B cell (primary cell): ENCODE measurements at regions not wholly inside any gene's neighbourhood (a gene's known extent, or its start where the extent isn't known, plus 50 kb on each side); places are given as distances from the start of the nearest gene placed in this dataset.

ENCODE experiments used
- ATAC-seq: fragments of 200-7000 bp; cut with Tn5 transposase; one replicate; pipeline ENCODE4 v1.10.0; 2021; ENCODE audit warnings: low read depth, mild to moderate bottlenecking, moderate number of reproducible peaks, moderate library complexity
- CTCF ChIA-PET: fragments of 350-600 bp; sonication (Branson Sonifier 250); formaldehyde crosslinking; loops from one replicate; lab custom pipeline; 2021; ENCODE audit warnings: antibody characterized with exemption, inconsistent platforms; lab: Charles Lee
- POLR2A ChIA-PET: fragments of 350-600 bp; sonication (Branson Sonifier 250); formaldehyde crosslinking; loops from one replicate; lab custom pipeline; 2021; ENCODE audit warnings: antibody characterized with exemption; lab: Charles Lee
- DNase-seq: peaks from one replicate; pipeline ENCODE4 v3.0.0; 2013
- H2AFZ ChIP-seq: 2 replicates; pipeline ENCODE4 v1.6.1; 2012; ENCODE audit warnings: mild to moderate bottlenecking, low read depth, low read length; ENCODE audit not compliant: insufficient read depth, poor library complexity, severe bottlenecking
- H3K27ac ChIP-seq, 2 donors: 1 replicate in 1 of 2; 2 replicates in 1 of 2; pipeline ENCODE4 v1.5.1; 2012 to 2013; ENCODE audit warnings: low read length in 2 of 2, mild to moderate bottlenecking in 2 of 2, moderate library complexity in 1 of 2
- H3K27me3 ChIP-seq, 4 experiments: fragments of 200-600 bp in 1 of 4; sonication (generic) in 1 of 4; replicated peaks in 1 of 4; 1 replicate in 2 of 4; 2 replicates in 2 of 4; pipeline versions ENCODE4 v1.6.1 to v1.7.0; 2013 to 2016; ENCODE audit warnings: low read length in 3 of 4, mild to moderate bottlenecking in 2 of 4, mixed read lengths in 1 of 4, moderate library complexity in 1 of 4; ENCODE audit not compliant: insufficient read depth in 4 of 4, control insufficient read depth in 3 of 4; ENCODE audit errors: control extremely low read depth in 1 of 4
- H3K36me3 ChIP-seq, 2 experiments: replicated peaks in 1 of 2; 1 replicate in 1 of 2; 2 replicates in 1 of 2; pipeline versions ENCODE4 v1.6.1 to v1.7.1; 2013; ENCODE audit warnings: low read length in 1 of 2; ENCODE audit not compliant: insufficient read depth in 2 of 2, control insufficient read depth in 1 of 2; ENCODE audit errors: control extremely low read depth in 1 of 2, extremely low read depth in 1 of 2
- H3K4me1 ChIP-seq, 2 donors: fragments of 200-600 bp in 1 of 2; sonication (generic) in 1 of 2; 1 replicate in 1 of 2; 2 replicates in 1 of 2; pipeline versions ENCODE4 v1.5.1 to v1.6.1; 2013 to 2017; ENCODE audit warnings: low read length in 2 of 2; ENCODE audit not compliant: control insufficient read depth in 2 of 2, insufficient read depth in 2 of 2
- H3K4me2 ChIP-seq: replicated peaks from 2 replicates; pipeline ENCODE3; 2012; ENCODE audit warnings: mild to moderate bottlenecking, low read depth, low read length; ENCODE audit not compliant: poor library complexity, severe bottlenecking
- H3K4me3 ChIP-seq, 5 experiments: fragments of 200-600 bp in 1 of 5; sonication (generic) in 1 of 5; 1 replicate in 3 of 5; 2 replicates in 2 of 5; pipeline versions ENCODE4 v1.5.1 to v1.7.0; 2011 to 2016; ENCODE audit warnings: low read length in 4 of 5, mild to moderate bottlenecking in 4 of 5, low read depth in 2 of 5, control low read depth in 1 of 5, moderate library complexity in 1 of 5; ENCODE audit not compliant: insufficient read depth in 1 of 5; ENCODE audit errors: control extremely low read depth in 1 of 5, extremely low read depth in 1 of 5
- H3K79me2 ChIP-seq: fragments of 200-600 bp; sonication (generic); one replicate; pipeline ENCODE4 v1.6.0; 2016; ENCODE audit warnings: low read length; ENCODE audit not compliant: control insufficient read depth, insufficient read depth
- H3K9ac ChIP-seq: fragments of 200-600 bp; sonication (generic); 2 replicates; pipeline ENCODE4 v1.6.1; 2017; ENCODE audit warnings: mild to moderate bottlenecking, low read length, moderate library complexity
- H3K9me3 ChIP-seq, 3 donors: one replicate each; pipeline versions ENCODE4 v1.6.1 to v1.7.1; 2013; ENCODE audit warnings: low read length in 2 of 3; ENCODE audit not compliant: control insufficient read depth in 2 of 3, insufficient read depth in 1 of 3; ENCODE audit errors: control extremely low read depth in 1 of 3
- H4K20me1 ChIP-seq: 2 replicates; pipeline ENCODE4 v1.6.0; 2012; ENCODE audit warnings: mild to moderate bottlenecking, low read length; ENCODE audit not compliant: insufficient read depth, control insufficient read depth, poor library complexity, severe bottlenecking
- H3K27ac Mint-ChIP-seq: one replicate; pipeline ENCODE4 v1.8.0; 2021; ENCODE audit warnings: mixed read lengths
- H3K27me3 Mint-ChIP-seq: one replicate; pipeline ENCODE4 v1.8.0; 2021; ENCODE audit warnings: mixed read lengths
- H3K4me1 Mint-ChIP-seq: one replicate; pipeline ENCODE4 v1.8.0; 2021; ENCODE audit warnings: mixed read lengths
- H3K4me3 Mint-ChIP-seq: one replicate; pipeline ENCODE4 v1.8.0; 2021; ENCODE audit warnings: mixed read lengths
- H3K9me3 Mint-ChIP-seq: one replicate; pipeline ENCODE4 v1.8.0; 2022; ENCODE audit warnings: mixed read lengths; ENCODE audit not compliant: insufficient read depth
- CTCF ChIP-seq: fragments of 200-600 bp; IDR thresholded peaks from one replicate; pipeline ENCODE4 v1.8.0; 2022; ENCODE audit warnings: antibody characterized with exemption, mild to moderate bottlenecking
- EZH2 ChIP-seq: IDR thresholded peaks from 2 replicates; pipeline ENCODE4 v1.6.1; 2012; ENCODE audit warnings: borderline replicate concordance, low read depth, mild to moderate bottlenecking, moderate library complexity, low read length; ENCODE audit not compliant: insufficient read depth, poor library complexity, severe bottlenecking
- WGBS: methylation state at CpG from one replicate; pipeline ENCODE4 v1.1.5; 2013; ENCODE audit warnings: missing lambda C conversion rate; ENCODE audit not compliant: insufficient coverage; 5-methylcytosine and 5-hydroxymethylcytosine counted together
- intact Hi-C: fragments of 100-400 bp; cut with micrococcal nuclease; formaldehyde crosslinking; loops from one replicate; pipeline ENCODE4 v1.10.0; 2022

GRCh38 chr6:133820208-133820607 lies 68.7 kb upstream of the TCF21 start:
- Histone ChIP-seq H3K4me3 (no peak overlapping the region), H3K27me3 (peaks cover 0 to 4% (median 2%) of the 10 kb centered on the region in 4 experiments), H4K20me1 (no peaks in the 10 kb centered on the region), H3K9ac (no peak overlapping the region), H3K36me3 (no peaks in the 10 kb centered on the region), H3K4me1 (no peaks in the 10 kb centered on the region), H3K4me2 (no peak overlapping the region), H2AFZ (no peak overlapping the region), H3K27ac (no peak overlapping the region), H3K9me3 (peaks cover 0 to 3% (median 0%) of the 10 kb centered on the region in 3 donors), H3K79me2 (no peaks in the 10 kb centered on the region)
- POLR2A ChIA-PET, result no interaction called here
- intact Hi-C loops, result no loop called here
- Mint-ChIP-seq H3K4me1 (no peaks in the 10 kb centered on the region), H3K9me3 (no peaks in the 10 kb centered on the region), H3K27me3 (peaks cover 2% of the 10 kb centered on the region), H3K27ac (no peak overlapping the region), H3K4me3 (no peak overlapping the region)
- no peak for DNase-seq
- TF ChIP-seq EZH2, result no peak
- no peak for TF ChIP-seq CTCF
- ATAC-seq, result no peak
- WGBS, result 80% methylated on average over 1 of the region's 3 CpGs
- CTCF ChIA-PET, result no interaction called here

- TF ChIP-seq EZH2, result no peak
- TF ChIP-seq CTCF, result no peak
- Histone ChIP-seq H3K9me3 (no peaks in the 10 kb centered on the region), H3K36me3 (no peaks in the 10 kb centered on the region), H3K27ac (no peak overlapping the region), H4K20me1 (no peaks in the 10 kb centered on the region), H3K4me2 (no peak overlapping the region), H2AFZ (no peak overlapping the region), H3K27me3 (peaks cover 0 to 3% (median 2%) of the 10 kb centered on the region in 4 experiments), H3K4me1 (no peaks in the 10 kb centered on the region), H3K4me3 (no peak overlapping the region), H3K79me2 (no peaks in the 10 kb centered on the region), H3K9ac (no peak overlapping the region)
- H3K4me1 Mint-ChIP-seq, result no peaks in the 10 kb centered on the region
- intact Hi-C loops, result no loop called here
- no peak overlapping the region for H3K4me3 Mint-ChIP-seq
- ATAC-seq (no peak), DNase-seq (no peak)
- ChIA-PET CTCF (no interaction called here), POLR2A (no interaction called here)
- no peaks in the 10 kb centered on the region for H3K9me3 Mint-ChIP-seq
- no peak overlapping the region for H3K27ac Mint-ChIP-seq
- H3K27me3 Mint-ChIP-seq, result peaks cover 21% of the 10 kb centered on the region
These were observed 61.1 kb upstream of the TCF21 start for GRCh38 chr6:133827766-133828165.
